ENCODE measurements at regions not wholly inside any gene's neighbourhood (a gene's known extent, or its start where the extent isn't known, plus 50 kb on each side); places are given as distances from the start of the nearest gene placed in this dataset.

GRCh38 chr9:88833946-88834345 is 157.3 kb upstream of the S1PR3 start:
- H3K4me1 ChIP-seq (ENCODE audit: control insufficient read depth, insufficient read depth, low read length), result 0 out of 2 replicates have a peak, but pooled peaks cover 3% of the 10 kb centered on the region
- TF ChIP-seq ZNF221 (tag by site-specific recombination; IDR thresholded peaks at IDR 0.05; ENCODE audit: borderline replicate concordance) (no peak), ZNF792 (tag by site-specific recombination; IDR thresholded peaks at IDR 0.05) (no peak), ZNF488 (tag by site-specific recombination; IDR thresholded peaks at IDR 0.05) (no peak), ZNF146 (tag by site-specific recombination; IDR thresholded peaks at IDR 0.05) (no peak)
- no peaks in the 10 kb centered on the region for H3K36me3 ChIP-seq (ENCODE audit: control insufficient read depth in 2 of 2, insufficient read depth in 1 of 2, low read length in 2 of 2)
- H3K9me3 ChIP-seq (ENCODE audit: control insufficient read depth, insufficient read depth, low read depth, low read length), result no peaks in the 10 kb centered on the region
- CTCF ChIA-PET, result interaction anchor here (1.0 kb wide), 1 partner anchor 13 kb away, joined by 3 read pairs; no protein-coding TSS in a partner anchor
- no peak overlapping the region for H3K27ac ChIP-seq (ENCODE audit: extremely low read depth, low read depth, low read length)
- H3K4me3 ChIP-seq (ENCODE audit: low read depth, low read length), result no peak overlapping the region
- POLR2A ChIA-PET, result no interaction called here

- H3K9me3 ChIP-seq (ENCODE audit: control insufficient read depth, insufficient read depth, low read depth, low read length), result no peaks in the 10 kb centered on the region
- H3K36me3 ChIP-seq (ENCODE audit: control insufficient read depth in 2 of 2, insufficient read depth in 1 of 2, low read length in 2 of 2), result no peaks in the 10 kb centered on the region
- TF ChIP-seq ZNF266 (tag by site-specific recombination; IDR thresholded peaks at IDR 0.05; ENCODE audit: low read depth) (no peak), ELK4 (IDR thresholded peaks at IDR 0.05; ENCODE audit: borderline replicate concordance, low read depth, low read length) (no peak), ZNF155 (tag by site-specific recombination; IDR thresholded peaks at IDR 0.05) (no peak), ZNF76 (tag by site-specific recombination; IDR thresholded peaks at IDR 0.05; ENCODE audit: borderline replicate concordance, low read depth) (no peak)
- ChIA-PET CTCF (interaction anchor here (0.6 to 1.0 kb wide), 2 partner anchors 14 to 1933 kb away, joined by 3 read pairs; no protein-coding TSS in a partner anchor), POLR2A (no interaction called here)
- H3K4me1 ChIP-seq (ENCODE audit: control insufficient read depth, insufficient read depth, low read length), result 0 out of 2 replicates have a peak, but pooled peaks cover 3% of the 10 kb centered on the region
- H3K4me3 ChIP-seq (ENCODE audit: low read depth, low read length), result no peak overlapping the region
- H3K27ac ChIP-seq (ENCODE audit: extremely low read depth, low read depth, low read length), result no peak overlapping the region
Observed at GRCh38 chr9:88835038-88835466, 156.2 kb upstream of the S1PR3 start.

- Histone ChIP-seq H3K4me1 (ENCODE audit: control insufficient read depth, insufficient read depth, low read length) (0 out of 2 replicates have a peak, but pooled peaks cover 3% of the 10 kb centered on the region), H3K27ac (ENCODE audit: extremely low read depth, low read depth, low read length) (no peak overlapping the region), H3K4me3 (ENCODE audit: low read depth, low read length) (no peak overlapping the region), H3K36me3 (ENCODE audit: control insufficient read depth in 2 of 2, insufficient read depth in 1 of 2, low read length in 2 of 2) (no peaks in the 10 kb centered on the region), H3K9me3 (ENCODE audit: control insufficient read depth, insufficient read depth, low read depth, low read length) (no peaks in the 10 kb centered on the region)
- POLR2A ChIA-PET, result no interaction called here
- CTCF ChIA-PET, result interaction anchor here (0.6 kb wide), 1 partner anchor 1933 kb away, joined by 3 read pairs; no protein-coding TSS in a partner anchor
- TF ChIP-seq KLF17 (tag by site-specific recombination; IDR thresholded peaks at IDR 0.05) (no peak), ZNF785 (tag by site-specific recombination; IDR thresholded peaks at IDR 0.05) (no peak), ZNF394 (tag by site-specific recombination; IDR thresholded peaks at IDR 0.05; ENCODE audit: borderline replicate concordance) (no peak), KLF1 (tag by site-specific recombination; IDR thresholded peaks at IDR 0.05) (no peak), ZNF48 (tag by site-specific recombination; IDR thresholded peaks at IDR 0.05) (no peak), ZNF211 (tag by site-specific recombination; IDR thresholded peaks at IDR 0.05; ENCODE audit: low read depth) (no peak), YY1 (tag by site-specific recombination; IDR thresholded peaks at IDR 0.05) (no peak), ZNF140 (tag by site-specific recombination; IDR thresholded peaks at IDR 0.05) (no peak), ZNF501 (tag by site-specific recombination; IDR thresholded peaks at IDR 0.05) (no peak), ZSCAN23 (tag by site-specific recombination; IDR thresholded peaks at IDR 0.05) (no peak), ZNF621 (tag by site-specific recombination; IDR thresholded peaks at IDR 0.05) (no peak), ZNF19 (tag by site-specific recombination; IDR thresholded peaks at IDR 0.05; ENCODE audit: low read depth) (no peak), ZNF24 (tag by site-specific recombination; IDR thresholded peaks at IDR 0.05) (no peak), PBX3 (CRISPR knock-in tag; IDR thresholded peaks at IDR 0.05) (no peak), REPIN1 (tag by site-specific recombination; IDR thresholded peaks at IDR 0.05; ENCODE audit: low read depth) (no peak), ZNF157 (tag by site-specific recombination; IDR thresholded peaks at IDR 0.05) (no peak), ZNF221 (tag by site-specific recombination; IDR thresholded peaks at IDR 0.05; ENCODE audit: borderline replicate concordance) (no peak)
Observed at GRCh38 chr9:88835772-88836171, 155.5 kb upstream of the S1PR3 start.
